H1 (cell line): ENCODE measurements at regions not wholly inside any gene's neighbourhood (a gene's known extent, or its start where the extent isn't known, plus 50 kb on each side); places are given as distances from the start of the nearest gene placed in this dataset.

Source experiments
- CTCF ChIA-PET: fragments of 300-600 bp; sonication (Branson Sonifier 250); formaldehyde crosslinking; loops from one replicate; lab custom pipeline; 2021; ENCODE audit not compliant: partially characterized antibody; lab: Charles Lee
- POLR2A ChIA-PET: fragments of 300-600 bp; sonication (Branson Sonifier 250); formaldehyde crosslinking; loops from one replicate; lab custom pipeline; 2021; ENCODE audit warnings: inconsistent platforms; ENCODE audit not compliant: partially characterized antibody; lab: Charles Lee
- DNase-seq, 2 experiments: peaks; one replicate each; pipeline versions ENCODE4 v3.0.0 to v3.0.0-alpha.2; 2010 to 2022; ENCODE audit warnings: low spot score in 2 of 2, low read depth in 1 of 2, mixed read lengths in 1 of 2
- FAIRE-seq: peaks from 2 replicates; lab custom pipeline; 2011; peaks lifted over from hg19 to GRCh38; lab: Jason Lieb, UNC
- H2AFZ ChIP-seq: 2 replicates; pipeline ENCODE4 v1.8.1; 2012; ENCODE audit warnings: low read length, inconsistent platforms
- H2AK5ac ChIP-seq: 2 replicates; pipeline ENCODE4 v1.6.1; 2013; ENCODE audit warnings: low read depth, low read length
- H2BK120ac ChIP-seq: replicated peaks from 2 replicates; pipeline ENCODE3; 2013; ENCODE audit warnings: low read depth, low read length, inconsistent platforms
- H2BK12ac ChIP-seq: 2 replicates; pipeline ENCODE4 v1.6.1; 2013; ENCODE audit warnings: low read depth, low read length
- H2BK15ac ChIP-seq: 2 replicates; pipeline ENCODE4 v1.6.1; 2013; ENCODE audit warnings: low read length
- H2BK20ac ChIP-seq: 2 replicates; pipeline ENCODE4 v1.6.1; 2013; ENCODE audit warnings: low read length
- H2BK5ac ChIP-seq: 2 replicates; pipeline ENCODE4 v1.6.1; 2013; ENCODE audit warnings: low read depth, low read length
- H3K14ac ChIP-seq: 2 replicates; pipeline ENCODE4 v1.6.1; 2013; ENCODE audit warnings: inconsistent platforms; ENCODE audit not compliant: insufficient read length
- H3K18ac ChIP-seq: 2 replicates; pipeline ENCODE4 v1.6.1; 2013; ENCODE audit warnings: low read length; ENCODE audit errors: extremely low read depth
- H3K23ac ChIP-seq: 2 replicates; pipeline ENCODE4 v1.6.1; 2013; ENCODE audit warnings: inconsistent platforms; ENCODE audit not compliant: insufficient read length
- H3K23me2 ChIP-seq: 2 replicates; pipeline ENCODE4 v1.6.1; 2013; ENCODE audit warnings: low read depth, low read length
- H3K27ac ChIP-seq: 2 replicates; pipeline ENCODE4 v1.6.1; 2011; ENCODE audit warnings: low read depth, low read length, inconsistent platforms
- H3K27me3 ChIP-seq, 4 experiments: replicated peaks in 1 of 4; 1 replicate in 1 of 4; 2 replicates in 3 of 4; pipeline versions ENCODE4 v1.6.1 to v1.8.1; 2011 to 2013; ENCODE audit warnings: low read length in 3 of 4, mild to moderate bottlenecking in 3 of 4, inconsistent platforms in 2 of 4, mixed read lengths in 2 of 4, moderate library complexity in 1 of 4; ENCODE audit not compliant: control insufficient read depth in 3 of 4, insufficient read depth in 3 of 4; ENCODE audit errors: extremely low read depth in 1 of 4
- H3K36me3 ChIP-seq, 4 experiments: 2 replicates each; pipeline versions ENCODE4 v1.6.1 to v1.8.1; 2011 to 2013; ENCODE audit warnings: mild to moderate bottlenecking in 4 of 4, low read length in 3 of 4, moderate library complexity in 2 of 4, control low read depth in 1 of 4, inconsistent platforms in 1 of 4; ENCODE audit not compliant: insufficient read depth in 4 of 4, control insufficient read depth in 2 of 4
- H3K4ac ChIP-seq: replicated peaks from 2 replicates; pipeline ENCODE3; 2013; ENCODE audit warnings: low read length, low read depth, mixed read lengths, inconsistent platforms; ENCODE audit not compliant: insufficient read length
- H3K4me1 ChIP-seq, 4 experiments: replicated peaks in 1 of 4; 1 replicate in 1 of 4; 2 replicates in 3 of 4; pipeline versions ENCODE4 v1.6.1 to v1.8.1; 2011 to 2013; ENCODE audit warnings: low read length in 3 of 4, inconsistent platforms in 2 of 4, mixed read lengths in 1 of 4; ENCODE audit not compliant: insufficient read depth in 4 of 4, control insufficient read depth in 3 of 4
- H3K4me2 ChIP-seq, 2 experiments: 2 replicates each; pipeline versions ENCODE4 v1.6.1 to v1.8.1; 2011 to 2013; ENCODE audit warnings: low read depth in 2 of 2, low read length in 2 of 2, control low read depth in 1 of 2, inconsistent platforms in 1 of 2, mild to moderate bottlenecking in 1 of 2; ENCODE audit not compliant: insufficient read depth in 1 of 2
- H3K4me3 ChIP-seq, 4 experiments: fragments of 200-600, 300-600 bp in 1 of 4; sonication (generic), shearing (Covaris generic), sonication (Bioruptor Twin) in 1 of 4; 2 replicates each; pipeline versions ENCODE4 v1.5.1 to v1.8.1; 2011 to 2016; ENCODE audit warnings: low read length in 4 of 4, low read depth in 3 of 4, control low read depth in 2 of 4, inconsistent platforms in 2 of 4, mild to moderate bottlenecking in 2 of 4, mixed read lengths in 1 of 4, moderate library complexity in 1 of 4; ENCODE audit not compliant: insufficient read depth in 2 of 4; ENCODE audit errors: extremely low read depth in 1 of 4
- H3K56ac ChIP-seq: replicated peaks from 2 replicates; pipeline ENCODE3; 2013; ENCODE audit warnings: low read depth, mild to moderate bottlenecking, mixed read lengths, low read length, inconsistent platforms; ENCODE audit not compliant: insufficient read length
- H3K79me1 ChIP-seq: 2 replicates; pipeline ENCODE4 v1.6.1; 2013; ENCODE audit warnings: low read depth, low read length, control low read depth
- H3K79me2 ChIP-seq, 2 experiments: 2 replicates each; pipeline versions ENCODE4 v1.6.1 to v1.8.1; 2012 to 2013; ENCODE audit warnings: low read length in 2 of 2, mild to moderate bottlenecking in 2 of 2, inconsistent platforms in 1 of 2; ENCODE audit not compliant: insufficient read depth in 2 of 2, control insufficient read depth in 1 of 2
- H3K9ac ChIP-seq, 4 experiments: replicated peaks in 1 of 4; 1 replicate in 1 of 4; 2 replicates in 3 of 4; pipeline versions ENCODE4 v1.6.1 to v1.8.1; 2011 to 2013; ENCODE audit warnings: low read depth in 3 of 4, low read length in 3 of 4, control low read depth in 2 of 4, mild to moderate bottlenecking in 2 of 4, moderate library complexity in 2 of 4, inconsistent platforms in 1 of 4; ENCODE audit errors: extremely low read depth in 1 of 4
- H3K9me3 ChIP-seq, 2 experiments: 2 replicates each; pipeline versions ENCODE4 v1.6.1 to v1.8.1; 2012 to 2013; ENCODE audit warnings: mild to moderate bottlenecking in 2 of 2, moderate library complexity in 2 of 2, control low read depth in 1 of 2, inconsistent platforms in 1 of 2, low read depth in 1 of 2, low read length in 1 of 2, mixed read lengths in 1 of 2; ENCODE audit not compliant: insufficient read depth in 2 of 2
- H4K20me1 ChIP-seq, 2 experiments: replicated peaks in 1 of 2; 2 replicates each; pipeline versions ENCODE3 to v1.8.1; 2011 to 2013; ENCODE audit warnings: inconsistent platforms in 2 of 2, low read length in 2 of 2, mild to moderate bottlenecking in 1 of 2; ENCODE audit not compliant: insufficient read depth in 2 of 2, control insufficient read depth in 1 of 2
- H4K5ac ChIP-seq: 2 replicates; pipeline ENCODE4 v1.6.1; 2013; ENCODE audit warnings: low read length, low read depth, mixed read lengths, inconsistent platforms; ENCODE audit not compliant: insufficient read length
- H4K8ac ChIP-seq: 2 replicates; pipeline ENCODE4 v1.8.0; 2013; ENCODE audit warnings: mild to moderate bottlenecking, moderate library complexity, low read length, inconsistent platforms; ENCODE audit not compliant: insufficient read depth; ENCODE audit errors: extremely low read depth
- H4K91ac ChIP-seq: replicated peaks from 2 replicates; pipeline ENCODE3; 2013; ENCODE audit warnings: low read length, mixed read lengths, inconsistent platforms; ENCODE audit not compliant: insufficient read length
- ATF2 ChIP-seq: IDR thresholded peaks from 2 replicates; pipeline ENCODE4 v1.6.1; 2012; ENCODE audit warnings: low read length, inconsistent platforms
- CHD1 ChIP-seq: IDR thresholded peaks from 2 replicates; pipeline ENCODE4 v1.6.1; 2012; ENCODE audit warnings: low read depth, low read length, improper control_type of control experiment
- EZH2 ChIP-seq: fragments of 200-600 bp; sonication (generic); IDR thresholded peaks from 2 replicates; pipeline ENCODE4 v1.7.1; 2012; ENCODE audit warnings: low read depth, mild to moderate bottlenecking, moderate library complexity, low read length, inconsistent platforms; ENCODE audit not compliant: severe bottlenecking
- JUN ChIP-seq: IDR thresholded peaks from 2 replicates; pipeline ENCODE4 v1.6.1; 2011; ENCODE audit warnings: low read depth, mild to moderate bottlenecking, improper control_type of control experiment, low read length
- KDM4A ChIP-seq: IDR thresholded peaks from one replicate; pipeline ENCODE4 v1.7.1; 2012; ENCODE audit warnings: low read depth, mild to moderate bottlenecking, moderate library complexity, low read length, inconsistent platforms; ENCODE audit not compliant: severe bottlenecking
- POU5F1 ChIP-seq: IDR thresholded peaks from 2 replicates; pipeline ENCODE4 v1.6.1; 2011; ENCODE audit warnings: low read depth, mild to moderate bottlenecking, low read length, moderate library complexity
- SRF ChIP-seq: IDR thresholded peaks from 2 replicates; pipeline ENCODE4 v1.6.1; 2011; ENCODE audit warnings: mild to moderate bottlenecking, low read depth, low read length, moderate library complexity
- TAF7 ChIP-seq: optimal IDR thresholded peaks from 2 replicates; pipeline ENCODE3; 2011; ENCODE audit warnings: low read depth, mild to moderate bottlenecking, inconsistent platforms, low read length, moderate library complexity, borderline replicate concordance
- TCF12 ChIP-seq: IDR thresholded peaks from 2 replicates; pipeline ENCODE4 v1.6.1; 2011; ENCODE audit warnings: low read depth, mild to moderate bottlenecking, low read length
- WGBS, 2 experiments: shearing (Covaris generic) in 1 of 2; methylation state at CpG; one replicate each; pipeline versions ENCODE4 v1.1.6 to v1.1.7; 2013 to 2015; ENCODE audit warnings: low lambda C conversion rate in 2 of 2, mixed read lengths in 2 of 2, inconsistent platforms in 1 of 2, low coverage in 1 of 2, missing lambda C conversion rate in 1 of 2; ENCODE audit not compliant: insufficient replicate concordance in 2 of 2, insufficient coverage in 1 of 2, insufficient read length in 1 of 2; ENCODE audit errors: extremely low coverage in 1 of 2, missing lambda C conversion rate in 1 of 2; 5-methylcytosine and 5-hydroxymethylcytosine counted together

- no peak overlapping the region for H2BK120ac ChIP-seq
- H3K14ac ChIP-seq, result no peak overlapping the region
- no peak overlapping the region for H3K56ac ChIP-seq
- no peak overlapping the region for H3K23ac ChIP-seq
- H4K8ac ChIP-seq, result 0 out of 2 replicates have a peak overlapping the region, but pooled peaks have one; percentile 15
- H3K9ac ChIP-seq, result no peak overlapping the region
- POLR2A ChIA-PET, result interaction anchor here (1.4 kb wide), 1 partner anchor 22 kb away, joined by 3 read pairs; no protein-coding TSS in a partner anchor
- H3K36me3 ChIP-seq, result no peaks in the 10 kb centered on the region
- 0 out of 2 replicates have a peak overlapping the region, but pooled peaks have one; percentile 39 for H2BK12ac ChIP-seq
- no peak overlapping the region for H2BK5ac ChIP-seq
- H3K79me1 ChIP-seq, result no peaks in the 10 kb centered on the region
- H3K23me2 ChIP-seq, result no peaks in the 10 kb centered on the region
- no peaks in the 10 kb centered on the region for H4K20me1 ChIP-seq
- no peak for DNase-seq
- no peak overlapping the region for H4K91ac ChIP-seq
- H2BK20ac ChIP-seq, result peak overlapping the region; percentile 61; the same call in 1 of the 2 replicates
- no peak overlapping the region for H3K4me2 ChIP-seq
- 88% methylated on average over 11 of the region's 11 CpGs; no CpG with 5 or more reads in 1 of the 2 experiments for WGBS, 2 experiments
- H2AFZ ChIP-seq, result peak overlapping the region; percentile 38; the same call in 1 of the 2 replicates
- H3K4me3 ChIP-seq, result no peak overlapping the region
- no peak overlapping the region for H3K4ac ChIP-seq
- H2BK15ac ChIP-seq, result no peak overlapping the region; the same call in 1 of the 2 replicates
- no peak overlapping the region for H4K5ac ChIP-seq
- H3K18ac ChIP-seq, result peak overlapping the region; percentile 32; the same call in 1 of the 2 replicates
- H3K27ac ChIP-seq, result no peak overlapping the region
- FAIRE-seq, result no peak
- TF ChIP-seq JUN, result no peak
- TF ChIP-seq ATF2, result no peak
- TF ChIP-seq POU5F1, result no peak
- no peak for TF ChIP-seq TCF12
- no peak for TF ChIP-seq CHD1
- no peak for TF ChIP-seq TAF7
- TF ChIP-seq KDM4A, result no peak
- no peak for TF ChIP-seq EZH2
- TF ChIP-seq SRF, result no peak
- CTCF ChIA-PET, result interaction anchor here (1.3 to 2.6 kb wide), 4 partner anchors 10 to 22 kb away, joined by 3 to 17 read pairs (median 4); no protein-coding TSS in a partner anchor
- peaks cover 0 to 4% (median 2%) of the 10 kb centered on the region in 4 experiments; a peak in 1 of 7 replicates for H3K4me1 ChIP-seq
- H3K79me2 ChIP-seq, result no peaks in the 10 kb centered on the region
- H2AK5ac ChIP-seq, result no peak overlapping the region
- no peaks in the 10 kb centered on the region for H3K27me3 ChIP-seq
- H3K9me3 ChIP-seq, result no peaks in the 10 kb centered on the region
Observed at GRCh38 chr15:27701956-27702355, 397.2 kb downstream of the OCA2 start.
